HEK293 (cell line): ENCODE measurements at regions not wholly inside any gene's neighbourhood (a gene's known extent, or its start where the extent isn't known, plus 50 kb on each side); places are given as distances from the start of the nearest gene placed in this dataset.

Source experiments
- CTCF ChIA-PET: fragments of 350-600 bp; formaldehyde crosslinking; extraction: SDS; loops from one replicate; lab custom pipeline; 2021; ENCODE audit warnings: antibody characterized with exemption; lab: Yijun Ruan, JAX
- POLR2A ChIA-PET: fragments of 300-600 bp; formaldehyde crosslinking; extraction: SDS; loops from one replicate; lab custom pipeline; 2020; ENCODE audit warnings: antibody characterized with exemption, inconsistent platforms; lab: Yijun Ruan, JAX
- H3K27ac ChIP-seq: fragments of 200-500 bp; sonication (Bioruptor generic); 2 replicates; pipeline ENCODE4 v1.5.1; 2014; ENCODE audit warnings: low read depth, low read length, control low read depth, inconsistent platforms; ENCODE audit errors: extremely low read depth
- H3K36me3 ChIP-seq, 2 experiments: fragments of 200-500 bp in 1 of 2; sonication (Bioruptor generic) in 1 of 2; 1 replicate in 1 of 2; 2 replicates in 1 of 2; pipeline ENCODE4 v1.5.1; 2014 to 2017; ENCODE audit warnings: inconsistent platforms in 2 of 2, low read length in 2 of 2; ENCODE audit not compliant: control insufficient read depth in 2 of 2, insufficient read depth in 1 of 2
- H3K4me1 ChIP-seq: fragments of 200-500 bp; sonication (Bioruptor generic); 2 replicates; pipeline ENCODE4 v1.5.1; 2014; ENCODE audit warnings: mild to moderate bottlenecking, low read length, inconsistent platforms; ENCODE audit not compliant: control insufficient read depth, insufficient read depth
- H3K4me3 ChIP-seq: 2 replicates; pipeline ENCODE4 v1.5.1; 2011; ENCODE audit warnings: low read depth, mild to moderate bottlenecking, control low read depth, low read length, moderate library complexity
- H3K9me3 ChIP-seq: fragments of 200-500 bp; sonication (Bioruptor generic); 2 replicates; pipeline ENCODE4 v1.5.1; 2014; ENCODE audit warnings: low read depth, low read length, inconsistent platforms; ENCODE audit not compliant: control insufficient read depth, insufficient read depth
- FEZF1 ChIP-seq: fragments of 450-650 bp; formaldehyde crosslinking; IDR thresholded peaks from 2 replicates; pipeline ENCODE4 v1.5.1; 2016; ENCODE audit warnings: missing biosample characterization, missing genetic modification characterization
- GLIS1 ChIP-seq: fragments of 450-650 bp; formaldehyde crosslinking; IDR thresholded peaks from 2 replicates; pipeline ENCODE4 v1.5.1; 2016; ENCODE audit warnings: missing biosample characterization, missing genetic modification characterization
- HOXA7 ChIP-seq: sonication (generic); formaldehyde crosslinking; IDR thresholded peaks from 2 replicates; pipeline ENCODE4 v1.8.1; 2022; ENCODE audit warnings: missing genetic modification reagents, borderline replicate concordance
- KLF16 ChIP-seq: fragments of 450-650 bp; formaldehyde crosslinking; IDR thresholded peaks from 2 replicates; pipeline ENCODE4 v1.5.1; 2017; ENCODE audit warnings: missing biosample characterization, missing genetic modification characterization
- MEIS1 ChIP-seq: sonication (generic); formaldehyde crosslinking; IDR thresholded peaks from 2 replicates; pipeline ENCODE4 v1.8.1; 2022; ENCODE audit warnings: missing genetic modification reagents, mild to moderate bottlenecking, borderline replicate concordance
- OSR2 ChIP-seq: fragments of 450-650 bp; formaldehyde crosslinking; IDR thresholded peaks from 2 replicates; pipeline ENCODE4 v1.5.1; 2016; ENCODE audit warnings: missing biosample characterization, missing genetic modification characterization
- SCRT2 ChIP-seq: fragments of 450-650 bp; formaldehyde crosslinking; IDR thresholded peaks from 2 replicates; pipeline ENCODE4 v1.5.1; 2016; ENCODE audit warnings: missing biosample characterization, missing genetic modification characterization
- SP3 ChIP-seq: fragments of 450-650 bp; formaldehyde crosslinking; IDR thresholded peaks from 2 replicates; pipeline ENCODE4 v1.5.1; 2016; ENCODE audit warnings: missing biosample characterization, missing genetic modification characterization
- SP7 ChIP-seq: fragments of 450-650 bp; formaldehyde crosslinking; IDR thresholded peaks from 2 replicates; pipeline ENCODE4 v1.5.1; 2016; ENCODE audit warnings: missing biosample characterization, missing genetic modification characterization
- TCF7L2 ChIP-seq: IDR thresholded peaks from 2 replicates; pipeline ENCODE4 v1.6.1; 2011; ENCODE audit warnings: low read depth, mild to moderate bottlenecking, inconsistent platforms, low read length, moderate library complexity, borderline replicate concordance
- TRIM28 ChIP-seq: IDR thresholded peaks from 2 replicates; pipeline ENCODE4 v1.6.1; 2011; ENCODE audit warnings: low read length, control low read depth, borderline replicate concordance
- ZBTB21 ChIP-seq: fragments of 450-650 bp; formaldehyde crosslinking; IDR thresholded peaks from 2 replicates; pipeline ENCODE4 v1.5.1; 2017; ENCODE audit warnings: missing biosample characterization, missing genetic modification characterization
- ZEB2 ChIP-seq: fragments of 450-650 bp; formaldehyde crosslinking; IDR thresholded peaks from 2 replicates; pipeline ENCODE4 v1.5.1; 2016; ENCODE audit warnings: missing biosample characterization, missing genetic modification characterization
- ZIC2 ChIP-seq: fragments of 450-650 bp; formaldehyde crosslinking; IDR thresholded peaks from 2 replicates; pipeline ENCODE4 v1.5.1; 2016; ENCODE audit warnings: missing biosample characterization, missing genetic modification characterization
- ZNF138 ChIP-seq: fragments of 450-650 bp; formaldehyde crosslinking; IDR thresholded peaks from 2 replicates; pipeline ENCODE4 v1.5.1; 2016; ENCODE audit warnings: missing biosample characterization, missing genetic modification characterization, borderline replicate concordance
- ZNF184 ChIP-seq: fragments of 450-650 bp; IDR thresholded peaks from 2 replicates; pipeline ENCODE4 v1.5.1; 2018; ENCODE audit warnings: missing biosample characterization, mild to moderate bottlenecking, missing genetic modification characterization
- ZNF223 ChIP-seq: fragments of 450-650 bp; formaldehyde crosslinking; IDR thresholded peaks from 2 replicates; pipeline ENCODE4 v1.5.1; 2016; ENCODE audit warnings: missing biosample characterization, missing genetic modification characterization
- ZNF324 ChIP-seq: fragments of 450-650 bp; formaldehyde crosslinking; IDR thresholded peaks from 2 replicates; pipeline ENCODE4 v1.5.1; 2016; ENCODE audit warnings: missing biosample characterization, missing genetic modification characterization
- ZNF341 ChIP-seq: fragments of 450-650 bp; formaldehyde crosslinking; IDR thresholded peaks from 2 replicates; pipeline ENCODE4; 2016; ENCODE audit warnings: low read depth, missing biosample characterization, missing genetic modification characterization
- ZNF416 ChIP-seq: fragments of 450-650 bp; formaldehyde crosslinking; IDR thresholded peaks from 2 replicates; pipeline ENCODE4 v1.5.1; 2016; ENCODE audit warnings: missing biosample characterization, missing genetic modification characterization
- ZNF423 ChIP-seq: fragments of 450-650 bp; formaldehyde crosslinking; IDR thresholded peaks from 2 replicates; pipeline ENCODE4 v1.5.1; 2016; ENCODE audit warnings: missing biosample characterization, missing genetic modification characterization
- ZNF521 ChIP-seq: fragments of 450-650 bp; formaldehyde crosslinking; IDR thresholded peaks from 2 replicates; pipeline ENCODE4 v1.5.1; 2017; ENCODE audit warnings: missing biosample characterization, mild to moderate bottlenecking, missing genetic modification characterization
- ZNF560 ChIP-seq: fragments of 450-650 bp; formaldehyde crosslinking; IDR thresholded peaks from 2 replicates; pipeline ENCODE4 v1.5.1; 2017; ENCODE audit warnings: missing biosample characterization, missing genetic modification characterization, borderline replicate concordance
- ZNF561 ChIP-seq: fragments of 450-650 bp; IDR thresholded peaks from 2 replicates; pipeline ENCODE4 v1.5.1; 2018; ENCODE audit warnings: missing biosample characterization, missing genetic modification characterization, borderline replicate concordance
- ZNF768 ChIP-seq: fragments of 450-650 bp; formaldehyde crosslinking; IDR thresholded peaks from 2 replicates; pipeline ENCODE4 v1.5.1; 2018; ENCODE audit warnings: missing biosample characterization, mild to moderate bottlenecking, missing genetic modification characterization
- ZNF843 ChIP-seq: fragments of 450-650 bp; formaldehyde crosslinking; IDR thresholded peaks from 2 replicates; pipeline ENCODE4 v1.5.1; 2016; ENCODE audit warnings: missing biosample characterization, missing genetic modification characterization
- ZSCAN16 ChIP-seq: fragments of 450-650 bp; formaldehyde crosslinking; IDR thresholded peaks from 2 replicates; pipeline ENCODE4 v1.5.1; 2016; ENCODE audit warnings: missing biosample characterization, missing genetic modification characterization
- TF ChIP-seq, protein P1 (sequence below): sonication (generic); formaldehyde crosslinking; IDR thresholded peaks from 2 replicates; pipeline ENCODE4 v1.8.1; 2022; ENCODE audit warnings: mild to moderate bottlenecking, moderate library complexity, missing genetic modification reagents
- TF ChIP-seq, protein P2 (sequence below): fragments of 450-650 bp; formaldehyde crosslinking; IDR thresholded peaks from 2 replicates; pipeline ENCODE4 v1.5.1; 2016; ENCODE audit warnings: missing biosample characterization, missing genetic modification characterization
- TF ChIP-seq, protein P3 (sequence below): fragments of 450-650 bp; formaldehyde crosslinking; IDR thresholded peaks from 2 replicates; pipeline ENCODE4 v1.5.1; 2016; ENCODE audit warnings: missing biosample characterization, missing genetic modification characterization, low read depth

DNA sequence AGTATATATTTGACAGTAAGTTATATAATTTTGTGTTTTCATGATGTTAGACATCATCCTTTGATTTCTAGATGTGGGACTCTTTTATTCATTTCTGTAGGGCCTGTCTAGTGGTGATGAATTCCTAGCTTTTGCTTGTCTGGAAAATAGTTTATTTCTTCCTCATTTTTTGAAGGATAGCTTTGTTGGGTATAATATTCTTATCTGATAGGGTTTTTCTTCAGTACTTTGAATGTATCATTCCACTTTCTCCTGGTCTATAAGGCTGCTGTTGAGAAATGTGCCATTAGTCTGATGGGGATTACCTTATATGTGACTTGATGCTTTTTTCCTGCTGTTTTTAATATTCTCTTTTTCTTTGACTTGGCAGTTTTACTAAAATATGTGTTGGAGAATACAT, 1104.5 kb downstream of the FAT4 start:
- no peak overlapping the region for H3K27ac ChIP-seq
- no peaks in the 10 kb centered on the region for H3K4me1 ChIP-seq
- no peak overlapping the region for H3K4me3 ChIP-seq
- H3K36me3 ChIP-seq = no peaks in the 10 kb centered on the region
- POLR2A ChIA-PET = no interaction called here
- TF ChIP-seq SP7 (no peak), KLF16 (no peak), ZNF138 (tag by site-specific recombination) (no peak), SCRT2 (no peak), ZNF184 (no peak), ZNF223 (tag by site-specific recombination) (no peak), ZNF416 (tag by site-specific recombination) (no peak), TCF7L2 (no peak), ZNF521 (tag by site-specific recombination) (no peak), ZNF324 (tag by site-specific recombination) (no peak), MEIS1 (no peak)
- TF ChIP-seq, protein P1, sequence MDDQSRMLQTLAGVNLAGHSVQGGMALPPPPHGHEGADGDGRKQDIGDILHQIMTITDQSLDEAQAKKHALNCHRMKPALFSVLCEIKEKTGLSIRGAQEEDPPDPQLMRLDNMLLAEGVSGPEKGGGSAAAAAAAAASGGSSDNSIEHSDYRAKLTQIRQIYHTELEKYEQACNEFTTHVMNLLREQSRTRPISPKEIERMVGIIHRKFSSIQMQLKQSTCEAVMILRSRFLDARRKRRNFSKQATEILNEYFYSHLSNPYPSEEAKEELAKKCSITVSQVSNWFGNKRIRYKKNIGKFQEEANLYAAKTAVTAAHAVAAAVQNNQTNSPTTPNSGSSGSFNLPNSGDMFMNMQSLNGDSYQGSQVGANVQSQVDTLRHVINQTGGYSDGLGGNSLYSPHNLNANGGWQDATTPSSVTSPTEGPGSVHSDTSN (CRISPR knock-in tag) = no peak
- H3K9me3 ChIP-seq = no peaks in the 10 kb centered on the region
- CTCF ChIA-PET = no interaction called here

DNA sequence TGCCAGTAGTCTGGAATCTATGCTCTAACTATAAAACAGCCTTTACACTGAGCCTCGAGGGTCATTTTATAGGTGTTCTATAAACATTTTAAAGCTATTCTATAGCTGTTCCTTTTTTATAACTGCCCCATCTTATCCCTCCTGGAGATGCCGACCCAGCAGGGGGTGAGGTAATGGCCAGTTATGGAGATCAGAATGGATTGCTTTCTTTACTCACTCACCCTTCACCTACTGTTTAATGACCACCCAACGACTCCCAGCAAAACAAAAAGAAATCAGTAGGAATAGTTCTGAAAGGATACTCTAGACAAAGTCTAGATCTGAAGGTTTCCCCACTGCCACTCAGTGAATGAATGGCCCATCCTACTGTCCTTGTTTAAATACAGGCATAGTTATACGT, 1113.1 kb downstream of the FAT4 start:
- CTCF ChIA-PET = no interaction called here
- H3K4me3 ChIP-seq = no peak overlapping the region
- H3K27ac ChIP-seq = no peak overlapping the region
- TF ChIP-seq ZSCAN16 (tag by site-specific recombination) = peak; percentile 91
- TF ChIP-seq, protein P2, sequence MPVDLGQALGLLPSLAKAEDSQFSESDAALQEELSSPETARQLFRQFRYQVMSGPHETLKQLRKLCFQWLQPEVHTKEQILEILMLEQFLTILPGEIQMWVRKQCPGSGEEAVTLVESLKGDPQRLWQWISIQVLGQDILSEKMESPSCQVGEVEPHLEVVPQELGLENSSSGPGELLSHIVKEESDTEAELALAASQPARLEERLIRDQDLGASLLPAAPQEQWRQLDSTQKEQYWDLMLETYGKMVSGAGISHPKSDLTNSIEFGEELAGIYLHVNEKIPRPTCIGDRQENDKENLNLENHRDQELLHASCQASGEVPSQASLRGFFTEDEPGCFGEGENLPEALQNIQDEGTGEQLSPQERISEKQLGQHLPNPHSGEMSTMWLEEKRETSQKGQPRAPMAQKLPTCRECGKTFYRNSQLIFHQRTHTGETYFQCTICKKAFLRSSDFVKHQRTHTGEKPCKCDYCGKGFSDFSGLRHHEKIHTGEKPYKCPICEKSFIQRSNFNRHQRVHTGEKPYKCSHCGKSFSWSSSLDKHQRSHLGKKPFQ (tag by site-specific recombination) = peak; percentile 30
- TF ChIP-seq ZBTB21 = no peak
- TF ChIP-seq ZNF561 (tag by site-specific recombination) = no peak
- TF ChIP-seq SP3 (tag by site-specific recombination) = no peak
- TF ChIP-seq ZIC2 (tag by site-specific recombination) = peak; percentile 92
- no peak for TF ChIP-seq ZEB2 (tag by site-specific recombination)
- TF ChIP-seq ZNF423 (tag by site-specific recombination) = peak; percentile 55; the same call in 1 of the 2 replicates
- TF ChIP-seq, protein P3, sequence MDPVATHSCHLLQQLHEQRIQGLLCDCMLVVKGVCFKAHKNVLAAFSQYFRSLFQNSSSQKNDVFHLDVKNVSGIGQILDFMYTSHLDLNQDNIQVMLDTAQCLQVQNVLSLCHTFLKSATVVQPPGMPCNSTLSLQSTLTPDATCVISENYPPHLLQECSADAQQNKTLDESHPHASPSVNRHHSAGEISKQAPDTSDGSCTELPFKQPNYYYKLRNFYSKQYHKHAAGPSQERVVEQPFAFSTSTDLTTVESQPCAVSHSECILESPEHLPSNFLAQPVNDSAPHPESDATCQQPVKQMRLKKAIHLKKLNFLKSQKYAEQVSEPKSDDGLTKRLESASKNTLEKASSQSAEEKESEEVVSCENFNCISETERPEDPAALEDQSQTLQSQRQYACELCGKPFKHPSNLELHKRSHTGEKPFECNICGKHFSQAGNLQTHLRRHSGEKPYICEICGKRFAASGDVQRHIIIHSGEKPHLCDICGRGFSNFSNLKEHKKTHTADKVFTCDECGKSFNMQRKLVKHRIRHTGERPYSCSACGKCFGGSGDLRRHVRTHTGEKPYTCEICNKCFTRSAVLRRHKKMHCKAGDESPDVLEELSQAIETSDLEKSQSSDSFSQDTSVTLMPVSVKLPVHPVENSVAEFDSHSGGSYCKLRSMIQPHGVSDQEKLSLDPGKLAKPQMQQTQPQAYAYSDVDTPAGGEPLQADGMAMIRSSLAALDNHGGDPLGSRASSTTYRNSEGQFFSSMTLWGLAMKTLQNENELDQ (tag by site-specific recombination) = no peak
- TF ChIP-seq OSR2 (tag by site-specific recombination) = peak; percentile 59; the same call in 1 of the 2 replicates
- TF ChIP-seq ZNF341 (tag by site-specific recombination) = peak; percentile 75
- peak; percentile 86 for TF ChIP-seq GLIS1 (tag by site-specific recombination)
- TF ChIP-seq TCF7L2 = peak; percentile 94
- no peak for TF ChIP-seq ZNF768 (tag by site-specific recombination)
- TF ChIP-seq TRIM28 = peak; percentile 83
- no peak for TF ChIP-seq ZNF560 (tag by site-specific recombination)
- TF ChIP-seq ZNF843 = peak; percentile 48; the same call in 1 of the 2 replicates
- TF ChIP-seq FEZF1 (tag by site-specific recombination) = peak; percentile 86
- no peak for TF ChIP-seq HOXA7 (CRISPR knock-in tag)
- TF ChIP-seq, all 188 proteins: peak for 11
- no peaks in the 10 kb centered on the region for H3K9me3 ChIP-seq
- no peaks in the 10 kb centered on the region for H3K4me1 ChIP-seq
- POLR2A ChIA-PET = no interaction called here
- H3K36me3 ChIP-seq = no peaks in the 10 kb centered on the region
